ENCODE measurements at regions not wholly inside any gene's neighbourhood (a gene's known extent, or its start where the extent isn't known, plus 50 kb on each side); places are given as distances from the start of the nearest gene placed in this dataset.

- no peak for DNase-seq (ENCODE audit: low spot score)
Observed at GRCh38 chr14:101193845-101194372, 290.4 kb upstream of the RTL1 start.

GRCh38 chr14:101194373-101195308 is 291.1 kb upstream of the RTL1 start:
- no peak for DNase-seq (ENCODE audit: low spot score)

GRCh38 chr14:101195309-101195901 is 291.9 kb upstream of the RTL1 start:
- no peak for DNase-seq (ENCODE audit: low spot score)

GRCh38 chr14:101196051-101196712 is 292.7 kb upstream of the RTL1 start:
- no peak for DNase-seq (ENCODE audit: low spot score)

GRCh38 chr14:101196795-101197590 is 293.5 kb upstream of the RTL1 start:
- no peak for DNase-seq (ENCODE audit: low spot score)

- no peak for DNase-seq (ENCODE audit: low spot score)
Observed at GRCh38 chr14:101197595-101198397, 294.3 kb upstream of the RTL1 start.

- no peak for DNase-seq (ENCODE audit: low spot score)
Observed at GRCh38 chr14:101198398-101199027, 295.0 kb upstream of the RTL1 start.

GRCh38 chr14:101199028-101199770 is 295.7 kb upstream of the RTL1 start:
- no peak for DNase-seq (ENCODE audit: low spot score)

- DNase-seq (ENCODE audit: low spot score) = no peak
Observed at GRCh38 chr14:101200008-101200649, 296.6 kb upstream of the RTL1 start.

GRCh38 chr14:101200650-101201516 is 297.4 kb upstream of the RTL1 start:
- no peak for DNase-seq (ENCODE audit: low spot score)

- DNase-seq (ENCODE audit: low spot score) = no peak
Observed at GRCh38 chr14:101201535-101202151, 298.1 kb upstream of the RTL1 start.

GRCh38 chr14:101202627-101203404 is 299.3 kb upstream of the RTL1 start:
- DNase-seq (ENCODE audit: low spot score) = no peak

GRCh38 chr14:101206556-101206955 is 303.0 kb upstream of the RTL1 start:
- no peak for DNase-seq (ENCODE audit: low spot score)

GRCh38 chr14:101207041-101207440 is 303.5 kb upstream of the RTL1 start:
- DNase-seq (ENCODE audit: low spot score) = no peak

GRCh38 chr14:101207897-101208296 is 304.4 kb upstream of the RTL1 start:
- no peak for DNase-seq (ENCODE audit: low spot score)

- DNase-seq (ENCODE audit: low spot score) = no peak
Observed at GRCh38 chr14:101209594-101209993, 306.1 kb upstream of the RTL1 start.

- no peak for DNase-seq (ENCODE audit: low spot score)
Observed at GRCh38 chr14:101215266-101215665, 311.7 kb upstream of the RTL1 start.
